Neural progenitor cell (in vitro differentiated cells): ENCODE measurements at regions not wholly inside any gene's neighbourhood (a gene's known extent, or its start where the extent isn't known, plus 50 kb on each side); places are given as distances from the start of the nearest gene placed in this dataset.

ENCODE experiments used
- DNase-seq: peaks from one replicate; pipeline ENCODE4 v3.0.0-alpha.2; 2016; ENCODE audit warnings: low spot score
- H2AFZ ChIP-seq: fragments of 200-600 bp; sonication (generic); replicated peaks from 2 replicates; pipeline ENCODE4 v1.6.1; 2016; ENCODE audit warnings: antibody characterized with exemption
- H3F3A ChIP-seq: fragments of 200-600 bp; sonication (generic); 2 replicates; pipeline ENCODE4 v1.6.1; 2016; ENCODE audit warnings: antibody characterized with exemption, low read depth
- H3K27ac ChIP-seq: fragments of 200-600 bp; sonication (generic); 2 replicates; pipeline ENCODE4 v1.5.1; 2016; ENCODE audit warnings: mild to moderate bottlenecking
- H3K27me3 ChIP-seq: fragments of 200-600 bp; sonication (generic); 2 replicates; pipeline ENCODE4 v1.6.1; 2016; ENCODE audit warnings: mild to moderate bottlenecking, moderate library complexity
- H3K36me3 ChIP-seq: fragments of 200-600 bp; sonication (generic); 2 replicates; pipeline ENCODE4 v1.5.1; 2016
- H3K4me1 ChIP-seq: fragments of 200-600 bp; sonication (generic); 2 replicates; pipeline ENCODE4 v1.6.1; 2016; ENCODE audit warnings: mixed run types
- H3K4me2 ChIP-seq: fragments of 200-600 bp; sonication (generic); 2 replicates; pipeline ENCODE4 v1.6.1; 2016
- H3K4me3 ChIP-seq: fragments of 200-600 bp; sonication (generic); 2 replicates; pipeline ENCODE4 v1.5.1; 2016
- H3K79me2 ChIP-seq: fragments of 200-600 bp; sonication (generic); 2 replicates; pipeline ENCODE4 v1.6.1; 2016; ENCODE audit warnings: low read depth
- H3K9ac ChIP-seq: fragments of 200-600 bp; sonication (generic); 2 replicates; pipeline ENCODE4 v1.6.1; 2016
- H3K9me3 ChIP-seq: fragments of 200-600 bp; sonication (generic); 2 replicates; pipeline ENCODE4 v1.5.1; 2016; ENCODE audit warnings: low read depth
- H4K20me1 ChIP-seq: fragments of 200-600 bp; sonication (generic); 2 replicates; pipeline ENCODE4 v1.6.1; 2016; ENCODE audit warnings: low read depth
- H3K27ac Mint-ChIP-seq: 3 replicates; pipeline ENCODE4 v1.8.0; 2021; ENCODE audit warnings: mixed read lengths
- H3K27me3 Mint-ChIP-seq: 2 replicates; pipeline ENCODE4 v1.8.0; 2022; ENCODE audit warnings: low read depth, mild to moderate bottlenecking, inconsistent platforms, moderate library complexity, mixed read lengths; ENCODE audit not compliant: insufficient read depth
- H3K36me3 Mint-ChIP-seq: 3 replicates; pipeline ENCODE4 v1.8.0; 2021; ENCODE audit warnings: mixed read lengths
- H3K4me1 Mint-ChIP-seq: 3 replicates; pipeline ENCODE4 v1.8.0; 2021; ENCODE audit warnings: mixed read lengths
- H3K4me3 Mint-ChIP-seq: 3 replicates; pipeline ENCODE4 v1.8.0; 2021; ENCODE audit warnings: mild to moderate bottlenecking, moderate library complexity, mixed read lengths
- H3K9me3 Mint-ChIP-seq: 3 replicates; pipeline ENCODE4 v1.8.0; 2020; ENCODE audit warnings: mixed read lengths
- CTCF ChIP-seq: fragments of 200-600 bp; sonication (generic); IDR thresholded peaks from 2 replicates; pipeline ENCODE4 v1.5.1; 2017; ENCODE audit warnings: antibody characterized with exemption, mild to moderate bottlenecking
- EZH2 ChIP-seq: fragments of 200-600 bp; sonication (generic); IDR thresholded peaks from 2 replicates; pipeline ENCODE4 v1.6.1; 2017; ENCODE audit warnings: antibody characterized with exemption, mild to moderate bottlenecking, moderate library complexity
- EZH2phosphoT487 ChIP-seq: fragments of 200-600 bp; sonication (generic); IDR thresholded peaks from 2 replicates; pipeline ENCODE4 v1.6.1; 2017; ENCODE audit warnings: antibody characterized with exemption

- H3K9me3 Mint-ChIP-seq: peaks cover 4% of the 10 kb centered on the region
- DNase-seq: no peak
- Histone ChIP-seq H3K9me3 (no peaks in the 10 kb centered on the region), H3K36me3 (no peaks in the 10 kb centered on the region), H3K27ac (no peak overlapping the region), H3F3A (peaks cover 50% of the 10 kb centered on the region), H2AFZ (no peak overlapping the region), H3K9ac (no peak overlapping the region), H3K4me3 (no peak overlapping the region), H3K79me2 (no peaks in the 10 kb centered on the region), H3K27me3 (no peaks in the 10 kb centered on the region), H3K4me2 (no peak overlapping the region), H3K4me1 (peaks cover 34% of the 10 kb centered on the region), H4K20me1 (no peaks in the 10 kb centered on the region)
- peak overlapping the region; percentile 57 for H3K27ac Mint-ChIP-seq
- no peaks in the 10 kb centered on the region for H3K36me3 Mint-ChIP-seq
- peaks cover 15% of the 10 kb centered on the region for H3K27me3 Mint-ChIP-seq
- H3K4me1 Mint-ChIP-seq: peaks cover 75% of the 10 kb centered on the region
- TF ChIP-seq CTCF (no peak), EZH2 (no peak), EZH2phosphoT487 (no peak)
- H3K4me3 Mint-ChIP-seq: no peak overlapping the region
Measured at GRCh38 chr17:77827511-77827910, 131.0 kb upstream of the TNRC6C start.

GRCh38 chr17:77828749-77829539 lies 129.6 kb upstream of the TNRC6C start:
- TF ChIP-seq EZH2: no peak
- no peak for TF ChIP-seq EZH2phosphoT487
- no peak for TF ChIP-seq CTCF
- H3K4me2 ChIP-seq: peak overlapping the region; percentile 0

GRCh38 chr17:77829843-77830799 lies 128.4 kb upstream of the TNRC6C start:
- Histone ChIP-seq H3K36me3 (no peaks in the 10 kb centered on the region), H3K4me1 (peaks cover 39% of the 10 kb centered on the region), H2AFZ (peak overlapping the region; percentile 48), H3K9ac (no peak overlapping the region), H3K4me2 (peak overlapping the region; percentile 0), H3F3A (peaks cover 50% of the 10 kb centered on the region), H3K4me3 (no peak overlapping the region), H3K27me3 (no peaks in the 10 kb centered on the region), H4K20me1 (no peaks in the 10 kb centered on the region), H3K27ac (peak overlapping the region; percentile 72), H3K79me2 (no peaks in the 10 kb centered on the region), H3K9me3 (no peaks in the 10 kb centered on the region)
- peak; percentile 72 for DNase-seq
- Mint-ChIP-seq H3K4me3 (peak overlapping the region; percentile 46), H3K27me3 (peaks cover 18% of the 10 kb centered on the region), H3K27ac (peak overlapping the region; percentile 85), H3K4me1 (peaks cover 83% of the 10 kb centered on the region), H3K9me3 (peaks cover 6% of the 10 kb centered on the region), H3K36me3 (no peaks in the 10 kb centered on the region)
- TF ChIP-seq EZH2 (no peak), CTCF (no peak), EZH2phosphoT487 (no peak)

More at GRCh38 chr17:77828749-77829539, 129.6 kb upstream of the TNRC6C start:
- Histone ChIP-seq H3K79me2 (no peaks in the 10 kb centered on the region), H3K4me1 (peaks cover 36% of the 10 kb centered on the region), H2AFZ (no peak overlapping the region), H3K9ac (no peak overlapping the region), H4K20me1 (no peaks in the 10 kb centered on the region), H3K4me3 (no peak overlapping the region), H3K27me3 (no peaks in the 10 kb centered on the region), H3K36me3 (no peaks in the 10 kb centered on the region), H3K9me3 (no peaks in the 10 kb centered on the region), H3F3A (peaks cover 50% of the 10 kb centered on the region), H3K27ac (peak overlapping the region; percentile 72)
- H3K4me1 Mint-ChIP-seq: peaks cover 77% of the 10 kb centered on the region
- peak overlapping the region; percentile 58 for H3K27ac Mint-ChIP-seq
- no peak for DNase-seq
- H3K27me3 Mint-ChIP-seq: peaks cover 18% of the 10 kb centered on the region
- H3K9me3 Mint-ChIP-seq: peaks cover 6% of the 10 kb centered on the region
- peak overlapping the region; percentile 43 for H3K4me3 Mint-ChIP-seq
- no peaks in the 10 kb centered on the region for H3K36me3 Mint-ChIP-seq
